ENCODE measurements at regions not wholly inside any gene's neighbourhood (a gene's known extent, or its start where the extent isn't known, plus 50 kb on each side); places are given as distances from the start of the nearest gene placed in this dataset.
"Not testable (repeated sequence)": the region's sequence is repeated elsewhere in the genome, so short reads cannot be mapped to it uniquely, and the experiment has no call there.

DNA sequence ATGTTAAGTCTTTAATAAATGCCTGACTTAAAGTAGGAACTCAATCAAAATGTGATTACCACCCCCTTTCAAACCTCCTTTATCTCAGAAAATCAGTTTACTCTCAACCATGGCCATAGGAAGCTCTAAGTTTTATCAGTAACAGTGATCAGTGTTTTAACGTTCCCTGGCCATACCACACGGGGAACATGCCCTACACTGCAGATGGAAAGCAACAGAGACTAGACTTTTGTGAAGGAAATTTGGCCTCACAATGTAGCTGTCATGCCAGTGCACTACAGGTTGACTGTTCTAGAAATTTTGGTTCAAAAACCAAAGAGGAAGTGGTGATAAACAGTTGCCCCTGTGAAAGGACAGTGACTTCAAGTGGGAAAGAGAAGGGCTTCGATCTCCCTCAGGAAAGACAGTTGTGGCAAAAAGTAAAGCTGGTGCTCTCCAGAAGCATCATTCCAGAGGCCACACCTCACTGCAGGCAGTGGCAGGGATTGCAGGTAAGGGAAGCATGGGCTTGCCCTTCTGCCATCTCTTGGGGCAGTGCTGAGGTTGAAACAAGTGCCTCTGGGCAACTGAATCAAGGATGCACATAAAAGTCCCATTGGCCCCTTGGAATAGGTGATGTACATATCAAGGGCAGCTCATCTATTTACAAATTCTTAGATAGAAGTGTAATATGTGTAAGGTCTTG lies 57.7 kb upstream of the FCGR1A start:
- H3K4me3 Mint-ChIP-seq, H3K27ac Mint-ChIP-seq, H3K9me3 Mint-ChIP-seq: not testable (repeated sequence)

DNA sequence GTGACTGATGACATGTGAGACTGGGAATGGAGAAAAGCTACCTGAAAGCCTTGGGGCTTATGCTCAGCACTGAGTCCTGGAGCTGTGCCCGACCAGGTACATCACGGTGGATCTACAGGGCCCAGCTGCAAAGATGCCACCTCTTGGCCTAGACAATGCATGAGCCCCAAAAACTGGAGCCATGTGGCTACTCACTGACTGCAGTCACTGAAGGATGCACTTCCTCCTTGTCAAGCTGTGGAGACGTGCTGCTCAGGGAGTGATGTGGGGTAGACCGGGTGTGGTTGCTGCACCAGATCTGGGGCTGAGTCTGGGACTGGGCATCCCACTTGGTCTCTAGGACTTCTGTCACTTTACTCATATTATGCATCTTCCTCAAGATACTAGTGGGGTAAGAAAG lies 55.8 kb upstream of the FCGR1A start:
- not testable (repeated sequence) for H3K4me3 Mint-ChIP-seq; H3K27ac Mint-ChIP-seq; H3K36me3 Mint-ChIP-seq (ENCODE audit: low read depth); H3K4me1 Mint-ChIP-seq (ENCODE audit: low read depth); H3K27me3 Mint-ChIP-seq; H3K9me3 Mint-ChIP-seq; DNase-seq

More for the DNA sequence above, 57.7 kb upstream of the FCGR1A start:
- H3K4me1 Mint-ChIP-seq (ENCODE audit: low read depth); H3K27me3 Mint-ChIP-seq; H3K36me3 Mint-ChIP-seq (ENCODE audit: low read depth); DNase-seq: not testable (repeated sequence)

DNA sequence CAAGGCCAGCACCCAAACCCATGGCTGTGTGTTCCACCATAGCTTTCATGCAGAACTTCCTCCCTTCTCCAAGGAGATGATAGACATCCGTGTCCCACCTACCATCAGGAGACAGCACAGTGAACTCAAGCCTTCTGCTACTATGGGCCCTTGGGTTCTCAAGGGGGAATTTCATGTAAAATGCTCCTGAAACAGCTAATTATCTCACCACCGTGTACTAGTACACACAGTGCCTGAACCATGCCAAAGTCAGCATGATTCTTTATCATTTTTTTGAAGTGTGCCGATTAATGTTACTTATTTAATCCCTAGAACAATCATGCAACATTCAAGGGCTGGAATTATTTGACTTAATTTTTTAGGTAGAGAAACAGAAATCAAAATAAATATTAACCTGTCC lies 53.9 kb upstream of the FCGR1A start:
- H3K27ac Mint-ChIP-seq; H3K9me3 Mint-ChIP-seq; H3K27me3 Mint-ChIP-seq; H3K4me1 Mint-ChIP-seq (ENCODE audit: low read depth); H3K4me3 Mint-ChIP-seq; H3K36me3 Mint-ChIP-seq (ENCODE audit: low read depth); DNase-seq: not testable (repeated sequence)
